ENCODE measurements at regions not wholly inside any gene's neighbourhood (a gene's known extent, or its start where the extent isn't known, plus 50 kb on each side); places are given as distances from the start of the nearest gene placed in this dataset.

DNA sequence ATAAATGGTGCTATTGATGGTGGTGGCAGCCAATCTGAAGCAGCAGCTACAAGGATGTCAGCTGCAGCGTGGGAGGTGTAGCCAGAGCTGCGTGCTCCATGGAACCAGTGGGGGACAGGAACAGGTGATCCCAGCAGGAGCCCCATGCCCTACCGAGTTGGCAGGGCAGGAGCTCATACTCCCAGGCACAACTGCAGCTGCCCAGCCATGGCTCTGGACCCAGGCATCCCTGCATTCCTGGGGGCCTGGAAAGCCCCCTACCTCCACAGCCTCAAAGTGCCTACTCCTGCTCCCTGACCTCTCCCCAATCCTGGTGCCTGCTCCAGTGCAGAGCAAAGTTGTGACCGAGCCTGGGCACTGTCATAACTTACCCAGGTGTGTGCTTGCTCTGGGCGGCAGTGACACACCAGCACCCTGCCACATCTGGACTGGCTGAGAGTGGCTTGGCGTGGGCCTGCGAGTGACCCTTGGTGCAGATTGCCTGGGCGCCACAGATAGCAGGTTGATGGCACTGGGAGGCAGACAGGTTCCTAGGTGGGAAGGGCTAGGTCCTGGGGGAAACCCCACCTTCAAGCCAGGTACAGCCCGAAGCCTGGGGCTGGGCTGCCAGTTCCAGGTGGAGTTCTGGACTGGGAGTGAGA, 101.1 kb downstream of the DCAF12L2 start:
- TF ChIP-seq CTCF (conservative IDR thresholded peaks at IDR 0.05 in 1 of 2, IDR thresholded peaks at IDR 0.05 in 1 of 2; ENCODE audit: low read depth in 1 of 2, low read length in 2 of 2) = no peak
- TF ChIP-seq EZH2 (IDR thresholded peaks at IDR 0.05; ENCODE audit: low read length, missing control alignments) = no peak

Measured in fibroblast of lung (primary cell).